ENCODE measurements at regions not wholly inside any gene's neighbourhood (a gene's known extent, or its start where the extent isn't known, plus 50 kb on each side); places are given as distances from the start of the nearest gene placed in this dataset.
"Not testable (repeated sequence)": the region's sequence is repeated elsewhere in the genome, so short reads cannot be mapped to it uniquely, and the experiment has no call there.

- H3K36me3 ChIP-seq (ENCODE audit: control insufficient read depth in 2 of 2, extremely low read depth in 1 of 2, insufficient read depth in 2 of 2, low read length in 2 of 2); FAIRE-seq; H3K4me1 ChIP-seq (ENCODE audit: control insufficient read depth, extremely low read depth, insufficient read depth, low read length); H2AFZ ChIP-seq (ENCODE audit: control insufficient read depth, low read length); H3K4me3 ChIP-seq (ENCODE audit: control insufficient read depth in 2 of 3, extremely low read depth in 1 of 3, insufficient read depth in 2 of 3, low read depth in 1 of 3, low read length in 3 of 3); H3K9ac ChIP-seq (ENCODE audit: control insufficient read depth, extremely low read depth, insufficient read depth, low read length); H3K9me3 ChIP-seq (ENCODE audit: control insufficient read depth, low read depth, low read length); H3K27ac ChIP-seq (ENCODE audit: control insufficient read depth, insufficient read depth, low read length); H3K79me2 ChIP-seq (ENCODE audit: control insufficient read depth, insufficient read depth, low read length); dilution Hi-C loops (cut with MboI; ENCODE audit: extremely low pct_ligation_motif_present, low sequenced_read_pairs); H3K4me2 ChIP-seq (ENCODE audit: control insufficient read depth, extremely low read depth, insufficient read depth, low read depth, low read length); H4K20me1 ChIP-seq (ENCODE audit: control insufficient read depth, extremely low read depth, insufficient read depth, low read length); H3K9me1 ChIP-seq (ENCODE audit: control insufficient read depth, extremely low read depth, insufficient read depth, low read length); H3K27me3 ChIP-seq (ENCODE audit: control insufficient read depth, extremely low read depth, insufficient read depth, low read length); DNase-seq (ENCODE audit: low read depth, low spot score): not testable (repeated sequence)
These were observed 255.0 kb upstream of the SPTLC3 start for GRCh38 chr20:12753742-12754141.

- DNase-seq (ENCODE audit: low read depth, low spot score); H3K9me3 ChIP-seq (ENCODE audit: control insufficient read depth, low read depth, low read length); H4K20me1 ChIP-seq (ENCODE audit: control insufficient read depth, extremely low read depth, insufficient read depth, low read length); H3K4me1 ChIP-seq (ENCODE audit: control insufficient read depth, extremely low read depth, insufficient read depth, low read length); H3K4me3 ChIP-seq (ENCODE audit: control insufficient read depth in 2 of 3, extremely low read depth in 1 of 3, insufficient read depth in 2 of 3, low read depth in 1 of 3, low read length in 3 of 3); H2AFZ ChIP-seq (ENCODE audit: control insufficient read depth, low read length); H3K9ac ChIP-seq (ENCODE audit: control insufficient read depth, extremely low read depth, insufficient read depth, low read length); H3K36me3 ChIP-seq (ENCODE audit: control insufficient read depth in 2 of 2, extremely low read depth in 1 of 2, insufficient read depth in 2 of 2, low read length in 2 of 2); H3K79me2 ChIP-seq (ENCODE audit: control insufficient read depth, insufficient read depth, low read length); H3K27me3 ChIP-seq (ENCODE audit: control insufficient read depth, extremely low read depth, insufficient read depth, low read length); FAIRE-seq; H3K27ac ChIP-seq (ENCODE audit: control insufficient read depth, insufficient read depth, low read length); H3K4me2 ChIP-seq (ENCODE audit: control insufficient read depth, extremely low read depth, insufficient read depth, low read depth, low read length); H3K9me1 ChIP-seq (ENCODE audit: control insufficient read depth, extremely low read depth, insufficient read depth, low read length); dilution Hi-C loops (cut with MboI; ENCODE audit: extremely low pct_ligation_motif_present, low sequenced_read_pairs): not testable (repeated sequence)
These were observed 249.3 kb upstream of the SPTLC3 start for GRCh38 chr20:12759493-12759892.

- H3K9me1 ChIP-seq (ENCODE audit: control insufficient read depth, extremely low read depth, insufficient read depth, low read length) = no peaks in the 10 kb centered on the region
- no peak overlapping the region for H3K9ac ChIP-seq (ENCODE audit: control insufficient read depth, extremely low read depth, insufficient read depth, low read length)
- no peak overlapping the region for H2AFZ ChIP-seq (ENCODE audit: control insufficient read depth, low read length)
- no peaks in the 10 kb centered on the region for H3K36me3 ChIP-seq (ENCODE audit: control insufficient read depth in 2 of 2, extremely low read depth in 1 of 2, insufficient read depth in 2 of 2, low read length in 2 of 2)
- H3K4me2 ChIP-seq (ENCODE audit: control insufficient read depth, extremely low read depth, insufficient read depth, low read depth, low read length) = no peak overlapping the region
- H3K4me3 ChIP-seq (ENCODE audit: control insufficient read depth in 2 of 3, extremely low read depth in 1 of 3, insufficient read depth in 2 of 3, low read depth in 1 of 3, low read length in 3 of 3) = no peak overlapping the region
- dilution Hi-C loops (cut with MboI; ENCODE audit: extremely low pct_ligation_motif_present, low sequenced_read_pairs) = no loop called here
- no peak for DNase-seq (ENCODE audit: low read depth, low spot score)
- TF ChIP-seq EZH2 (IDR thresholded peaks at IDR 0.05; ENCODE audit: low read length) (no peak), CTCF (optimal IDR thresholded peaks at IDR 0.05 in 1 of 3, IDR thresholded peaks at IDR 0.05 in 1 of 3, conservative IDR thresholded peaks at IDR 0.05 in 1 of 3; ENCODE audit: extremely low read depth in 1 of 3, insufficient read depth in 2 of 3, low read length in 3 of 3) (no peak)
- no peak for FAIRE-seq
- H3K9me3 ChIP-seq (ENCODE audit: control insufficient read depth, low read depth, low read length) = no peaks in the 10 kb centered on the region
- H3K4me1 ChIP-seq (ENCODE audit: control insufficient read depth, extremely low read depth, insufficient read depth, low read length) = no peaks in the 10 kb centered on the region
- no peaks in the 10 kb centered on the region for H3K27me3 ChIP-seq (ENCODE audit: control insufficient read depth, extremely low read depth, insufficient read depth, low read length)
- no peaks in the 10 kb centered on the region for H3K79me2 ChIP-seq (ENCODE audit: control insufficient read depth, insufficient read depth, low read length)
- H4K20me1 ChIP-seq (ENCODE audit: control insufficient read depth, extremely low read depth, insufficient read depth, low read length) = no peaks in the 10 kb centered on the region
- H3K27ac ChIP-seq (ENCODE audit: control insufficient read depth, insufficient read depth, low read length) = no peak overlapping the region
These were observed 246.0 kb upstream of the SPTLC3 start for GRCh38 chr20:12762725-12763124.
